ENCODE measurements at regions not wholly inside any gene's neighbourhood (a gene's known extent, or its start where the extent isn't known, plus 50 kb on each side); places are given as distances from the start of the nearest gene placed in this dataset.

- no peak for DNase-seq (ENCODE audit: low spot score)
- TF ChIP-seq RXRA (IDR thresholded peaks at IDR 0.05) (no peak), HNF4A (conservative IDR thresholded peaks at IDR 0.05) (no peak), RAD21 (IDR thresholded peaks at IDR 0.05) (no peak), FOXA2 (IDR thresholded peaks at IDR 0.05) (no peak)
- H3K27ac ChIP-seq (ENCODE audit: low read depth in 1 of 2, low read length in 2 of 2): no peak overlapping the region
- H3K4me3 ChIP-seq (ENCODE audit: low read depth in 1 of 3, low read length in 3 of 3): no peak overlapping the region
- no peak overlapping the region for H3K9ac ChIP-seq (ENCODE audit: low read depth in 1 of 2, low read length in 2 of 2)
- no peaks in the 10 kb centered on the region for H3K36me3 ChIP-seq (ENCODE audit: control insufficient read depth in 4 of 4, insufficient read depth in 3 of 4, low read depth in 1 of 4, low read length in 3 of 4)
- H3K9me3 ChIP-seq (ENCODE audit: control insufficient read depth in 4 of 4, low read length in 3 of 4): no peaks in the 10 kb centered on the region
- H3K4me1 ChIP-seq (ENCODE audit: control insufficient read depth in 4 of 4, insufficient read depth in 4 of 4, low read length in 3 of 4): no peaks in the 10 kb centered on the region
- WGBS: 81% methylated on average over 2 of the region's 2 CpGs
- H3K27me3 ChIP-seq (ENCODE audit: control insufficient read depth in 4 of 4, insufficient read depth in 4 of 4, low read length in 3 of 4): no peaks in the 10 kb centered on the region
Observed at GRCh38 chr14:44759277-44759676, 202.5 kb downstream of the KLHL28 start.

- Histone ChIP-seq H3K27ac (ENCODE audit: low read depth in 1 of 2, low read length in 2 of 2) (no peak overlapping the region), H3K9me3 (ENCODE audit: control insufficient read depth in 4 of 4, low read length in 3 of 4) (no peaks in the 10 kb centered on the region), H3K36me3 (ENCODE audit: control insufficient read depth in 4 of 4, insufficient read depth in 3 of 4, low read depth in 1 of 4, low read length in 3 of 4) (no peaks in the 10 kb centered on the region), H3K4me3 (ENCODE audit: low read depth in 1 of 3, low read length in 3 of 3) (no peak overlapping the region), H3K27me3 (ENCODE audit: control insufficient read depth in 4 of 4, insufficient read depth in 4 of 4, low read length in 3 of 4) (no peaks in the 10 kb centered on the region), H3K9ac (ENCODE audit: low read depth in 1 of 2, low read length in 2 of 2) (no peak overlapping the region), H3K4me1 (ENCODE audit: control insufficient read depth in 4 of 4, insufficient read depth in 4 of 4, low read length in 3 of 4) (no peaks in the 10 kb centered on the region)
- WGBS: 90% methylated on average over 3 of the region's 3 CpGs
- TF ChIP-seq TAF1 (conservative IDR thresholded peaks at IDR 0.05) (no peak), FOXA1 (IDR thresholded peaks at IDR 0.05) (no peak), RAD21 (IDR thresholded peaks at IDR 0.05) (no peak), ZBTB33 (IDR thresholded peaks at IDR 0.05) (no peak)
- DNase-seq (ENCODE audit: low spot score): no peak
Observed at GRCh38 chr14:44756554-44756953, 205.2 kb downstream of the KLHL28 start.

- Histone ChIP-seq H3K9ac (ENCODE audit: low read depth in 1 of 2, low read length in 2 of 2) (no peak overlapping the region), H3K9me3 (ENCODE audit: control insufficient read depth in 4 of 4, low read length in 3 of 4) (no peaks in the 10 kb centered on the region), H3K4me3 (ENCODE audit: low read depth in 1 of 3, low read length in 3 of 3) (no peak overlapping the region), H3K27me3 (ENCODE audit: control insufficient read depth in 4 of 4, insufficient read depth in 4 of 4, low read length in 3 of 4) (no peaks in the 10 kb centered on the region), H3K36me3 (ENCODE audit: control insufficient read depth in 4 of 4, insufficient read depth in 3 of 4, low read depth in 1 of 4, low read length in 3 of 4) (no peaks in the 10 kb centered on the region), H3K4me1 (ENCODE audit: control insufficient read depth in 4 of 4, insufficient read depth in 4 of 4, low read length in 3 of 4) (no peaks in the 10 kb centered on the region), H3K27ac (ENCODE audit: low read depth in 1 of 2, low read length in 2 of 2) (no peak overlapping the region)
- WGBS: 91% methylated on average over 1 of the region's 1 CpG
- TF ChIP-seq JUND (IDR thresholded peaks at IDR 0.05): no peak
- TF ChIP-seq ATF3 (IDR thresholded peaks at IDR 0.05): no peak
- no peak for TF ChIP-seq FOXA1 (IDR thresholded peaks at IDR 0.05)
- TF ChIP-seq HNF4A (conservative IDR thresholded peaks at IDR 0.05): no peak
- no peak for TF ChIP-seq RAD21 (IDR thresholded peaks at IDR 0.05)
- DNase-seq (ENCODE audit: low spot score): no peak
Observed at GRCh38 chr14:44745371-44745770, 216.4 kb downstream of the KLHL28 start.

- H3K27me3 ChIP-seq (ENCODE audit: control insufficient read depth in 4 of 4, insufficient read depth in 4 of 4, low read length in 3 of 4): no peaks in the 10 kb centered on the region
- no peak overlapping the region for H3K9ac ChIP-seq (ENCODE audit: low read depth in 1 of 2, low read length in 2 of 2)
- no peak overlapping the region for H3K4me3 ChIP-seq (ENCODE audit: low read depth in 1 of 3, low read length in 3 of 3)
- no peak overlapping the region for H3K27ac ChIP-seq (ENCODE audit: low read depth in 1 of 2, low read length in 2 of 2)
- H3K9me3 ChIP-seq (ENCODE audit: control insufficient read depth in 4 of 4, low read length in 3 of 4): no peaks in the 10 kb centered on the region
- TF ChIP-seq NR2F2 (IDR thresholded peaks at IDR 0.05): no peak
- TF ChIP-seq GABPA (IDR thresholded peaks at IDR 0.05 in 1 of 2, conservative IDR thresholded peaks at IDR 0.05 in 1 of 2): no peak
- H3K4me1 ChIP-seq (ENCODE audit: control insufficient read depth in 4 of 4, insufficient read depth in 4 of 4, low read length in 3 of 4): no peaks in the 10 kb centered on the region
- H3K36me3 ChIP-seq (ENCODE audit: control insufficient read depth in 4 of 4, insufficient read depth in 3 of 4, low read depth in 1 of 4, low read length in 3 of 4): no peaks in the 10 kb centered on the region
- 83% methylated on average over 6 of the region's 6 CpGs for WGBS
- DNase-seq (ENCODE audit: low spot score): no peak
Observed at GRCh38 chr14:44742202-44742601, 219.5 kb downstream of the KLHL28 start.
